GM13976 (cell line): ENCODE measurements at regions not wholly inside any gene's neighbourhood (a gene's known extent, or its start where the extent isn't known, plus 50 kb on each side); places are given as distances from the start of the nearest gene placed in this dataset.

Experiments
- DNase-seq: peaks from one replicate; pipeline ENCODE4 v3.0.0; 2012; ENCODE audit warnings: low spot score
- CTCF ChIP-seq: IDR thresholded peaks from 2 replicates; pipeline ENCODE4 v1.5.1; 2012; ENCODE audit warnings: borderline replicate concordance, mild to moderate bottlenecking; ENCODE audit not compliant: insufficient read depth; ENCODE audit errors: extremely low read depth, missing control alignments, control extremely low read depth
- in situ Hi-C: fragments of 300-500 bp; cut with MboI; formaldehyde crosslinking; loops from one replicate; pipeline ENCODE4 v1.12.0; 2022; ENCODE audit warnings: low sequenced_read_pairs, mixed read lengths, inconsistent platforms; ENCODE audit not compliant: unreplicated experiment

DNA sequence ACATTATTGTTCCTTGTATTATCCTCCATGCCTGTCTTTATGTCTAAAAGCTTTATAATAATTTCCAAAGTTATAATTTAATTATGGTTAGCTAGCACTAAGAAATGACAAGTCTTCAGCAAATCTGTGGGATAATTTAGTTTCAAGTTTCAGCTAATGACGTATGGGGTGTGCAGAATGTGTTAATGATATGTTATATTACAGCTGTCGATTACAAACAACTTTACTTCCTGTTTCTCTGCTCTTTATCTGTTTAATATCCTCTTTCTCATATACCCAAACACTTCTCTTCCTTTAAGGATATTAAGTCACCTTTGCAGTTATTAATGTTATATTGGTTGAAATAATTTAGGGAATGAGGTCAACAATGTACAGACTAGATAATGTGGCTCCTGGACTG lies 161.8 kb downstream of the CASP12 start:
- TF ChIP-seq CTCF, result no peak
- no peak for DNase-seq
- in situ Hi-C loops, result no loop called here

GRCh38 chr11:104734998-104735397 lies 163.3 kb downstream of the CASP12 start:
- in situ Hi-C loops, result no loop called here
- TF ChIP-seq CTCF, result no peak
- DNase-seq, result no peak

DNA sequence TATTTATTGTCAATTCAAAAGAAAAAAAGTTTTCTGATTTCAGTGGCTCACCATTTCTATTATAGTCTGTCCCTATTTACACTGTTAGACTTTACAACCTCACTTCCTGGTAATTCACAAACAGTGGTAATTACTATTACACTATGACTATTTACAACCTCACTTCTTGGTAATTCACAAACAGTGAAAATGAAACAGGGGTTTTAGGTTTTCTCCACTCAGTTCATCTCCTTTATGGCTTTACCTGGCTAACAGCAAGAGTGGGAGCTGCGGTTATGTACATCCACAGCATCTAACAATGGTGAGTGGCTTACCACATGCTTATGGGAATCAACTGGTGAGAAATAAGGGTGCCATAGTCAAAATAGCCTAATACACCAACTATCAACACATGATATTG lies 166.4 kb downstream of the CASP12 start:
- TF ChIP-seq CTCF, result no peak
- in situ Hi-C loops, result no loop called here
- DNase-seq, result no peak

DNA sequence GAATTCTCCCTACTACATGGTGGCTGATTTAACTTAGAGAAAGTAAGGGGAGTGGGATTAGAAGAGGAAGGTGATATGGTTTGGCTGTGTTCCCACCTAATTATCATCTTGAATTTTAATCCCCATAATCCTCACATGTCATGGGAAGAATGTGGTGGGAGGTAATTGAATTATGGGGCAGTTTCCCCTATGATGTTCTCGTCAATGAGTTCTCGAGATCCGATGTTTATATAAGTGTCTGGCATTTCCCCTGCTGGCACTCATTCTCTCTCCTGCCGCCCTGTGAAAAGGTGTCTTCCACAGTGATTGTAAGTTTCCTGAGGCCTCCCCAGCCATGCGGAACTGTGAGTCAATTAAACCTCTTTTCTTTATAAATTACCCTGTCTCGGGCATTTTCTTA lies 169.3 kb downstream of the CASP12 start:
- no peak for TF ChIP-seq CTCF
- no peak for DNase-seq
- in situ Hi-C loops, result no loop called here

GRCh38 chr11:104727768-104728167 lies 170.5 kb downstream of the CASP12 start:
- DNase-seq, result no peak
- in situ Hi-C loops, result no loop called here
- no peak for TF ChIP-seq CTCF

DNA sequence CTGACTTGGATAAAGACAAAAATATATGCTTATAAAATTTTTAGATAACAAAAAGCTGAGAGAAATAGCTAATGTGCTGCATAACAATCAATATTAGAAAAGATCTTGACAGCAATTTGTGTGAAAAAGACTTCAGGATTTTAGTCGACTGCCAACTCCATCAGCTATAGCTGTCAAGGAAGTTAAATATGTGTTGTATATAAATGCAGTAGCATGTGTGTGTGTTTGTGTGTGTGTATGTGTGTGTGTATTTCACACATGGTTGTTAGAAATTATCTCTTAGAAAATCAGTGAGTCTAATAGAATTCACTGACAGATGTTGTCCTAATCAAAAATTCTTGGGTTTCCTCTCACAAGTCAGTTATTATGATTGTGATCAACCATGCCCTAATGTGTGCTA lies 171.2 kb downstream of the CASP12 start:
- DNase-seq, result no peak
- in situ Hi-C loops, result no loop called here
- TF ChIP-seq CTCF, result no peak

DNA sequence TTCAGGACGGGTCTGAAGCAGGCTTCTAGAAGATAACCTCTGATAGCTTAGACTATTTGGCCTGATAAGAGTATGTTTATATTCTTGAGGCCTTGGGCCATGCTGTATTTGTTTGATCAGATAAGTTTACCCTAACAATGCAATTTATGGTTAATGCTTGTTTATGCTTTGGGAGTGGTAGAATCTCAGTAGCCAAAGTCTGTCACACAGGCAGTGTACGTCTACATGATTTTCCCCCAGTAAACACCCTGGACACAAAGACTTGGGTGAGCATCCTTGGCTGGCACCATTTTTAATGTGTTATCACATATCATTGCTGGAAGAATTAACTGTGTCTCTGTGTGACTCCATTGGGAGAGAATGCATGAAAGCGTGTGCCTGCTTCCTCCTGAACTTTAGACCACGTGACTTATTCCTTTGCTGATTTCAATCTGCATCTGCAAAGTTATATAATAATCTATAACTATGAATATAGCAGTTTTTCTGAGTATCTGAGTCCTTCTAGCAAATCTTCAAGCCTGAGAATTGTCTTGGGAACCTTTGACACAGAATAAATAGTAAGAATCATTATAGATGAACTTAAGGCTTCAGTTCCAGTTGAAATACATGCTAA lies 172.4 kb downstream of the CASP12 start:
- TF ChIP-seq CTCF, result no peak
- DNase-seq, result no peak
- in situ Hi-C loops, result no loop called here
